Neural cell (in vitro differentiated cells): ENCODE measurements at regions not wholly inside any gene's neighbourhood (a gene's known extent, or its start where the extent isn't known, plus 50 kb on each side); places are given as distances from the start of the nearest gene placed in this dataset.

Experiments used
- H2AFZ ChIP-seq: fragments of 200-600, 300-800 bp; sonication (generic), shearing (Covaris generic); 2 replicates; pipeline ENCODE4 v1.6.0; 2014; ENCODE audit warnings: low read depth, mild to moderate bottlenecking, antibody characterized with exemption, low read length, moderate library complexity
- H3F3A ChIP-seq: fragments of 200-600 bp; shearing (Covaris generic); 2 replicates; pipeline ENCODE4 v1.6.1; 2016; ENCODE audit warnings: mild to moderate bottlenecking, moderate library complexity, mixed read lengths, antibody characterized with exemption, low read length; ENCODE audit not compliant: insufficient read depth, poor library complexity, severe bottlenecking
- H3K27ac ChIP-seq: fragments of 200-600, 300-800 bp; sonication (generic), shearing (Covaris generic); 2 replicates; pipeline ENCODE4 v1.5.1; 2014; ENCODE audit warnings: mild to moderate bottlenecking, low read length, moderate library complexity
- H3K27me3 ChIP-seq: fragments of 300-800, 200-600 bp; sonication (generic), shearing (Covaris generic); 2 replicates; pipeline ENCODE4 v1.6.0; 2014; ENCODE audit warnings: mild to moderate bottlenecking, low read depth, low read length, moderate library complexity; ENCODE audit not compliant: insufficient read depth
- H3K36me3 ChIP-seq: fragments of 300-800, 200-600 bp; sonication (generic), shearing (Covaris generic); 2 replicates; pipeline ENCODE4 v1.5.1; 2014; ENCODE audit warnings: mild to moderate bottlenecking, antibody characterized with exemption, low read length, moderate library complexity; ENCODE audit not compliant: insufficient read depth
- H3K4me2 ChIP-seq: fragments of 300-800, 200-600 bp; sonication (generic), shearing (Covaris generic); 2 replicates; pipeline ENCODE4 v1.6.0; 2014; ENCODE audit warnings: mild to moderate bottlenecking, low read length
- H3K4me3 ChIP-seq: fragments of 300-800, 200-600 bp; sonication (generic), shearing (Covaris generic); 2 replicates; pipeline ENCODE4 v1.5.1; 2014; ENCODE audit warnings: mild to moderate bottlenecking, low read length, moderate library complexity
- H3K79me2 ChIP-seq: fragments of 200-600 bp; shearing (Covaris generic); replicated peaks from 2 replicates; pipeline ENCODE4 v1.6.0; 2014; ENCODE audit warnings: mild to moderate bottlenecking, low read length, moderate library complexity; ENCODE audit not compliant: insufficient read depth
- H3K9ac ChIP-seq: fragments of 300-800, 200-600 bp; sonication (generic), shearing (Covaris generic); 2 replicates; pipeline ENCODE4 v1.6.1; 2016; ENCODE audit warnings: mild to moderate bottlenecking, low read length, mixed read lengths
- H3K9me2 ChIP-seq: fragments of 200-600 bp; shearing (Covaris generic); 2 replicates; pipeline ENCODE4 v1.6.1; 2016; ENCODE audit warnings: mild to moderate bottlenecking, low read length, mixed read lengths; ENCODE audit not compliant: insufficient read depth
- H3K9me3 ChIP-seq: fragments of 200-600, 300-800 bp; sonication (generic), shearing (Covaris generic); 2 replicates; pipeline ENCODE4 v1.6.1; 2016; ENCODE audit warnings: mild to moderate bottlenecking, mixed run types, low read length, moderate library complexity, mixed read lengths
- H4K20me1 ChIP-seq: fragments of 200-600 bp; shearing (Covaris generic); 2 replicates; pipeline ENCODE4 v1.6.1; 2016; ENCODE audit warnings: mild to moderate bottlenecking, mixed run types; ENCODE audit not compliant: insufficient read depth
- EP300 ChIP-seq: fragments of 450-650 bp; conservative IDR thresholded peaks from 2 replicates; pipeline ENCODE4 v1.6.1; 2014; ENCODE audit warnings: antibody characterized with exemption, mild to moderate bottlenecking, moderate library complexity; ENCODE audit not compliant: poor library complexity, severe bottlenecking
- EZH2 ChIP-seq: fragments of 200-600, 300-800 bp; shearing (Covaris generic), sonication (generic); IDR thresholded peaks from 2 replicates; pipeline ENCODE4 v1.6.1; 2014; ENCODE audit warnings: antibody characterized with exemption, low read length, borderline replicate concordance, mild to moderate bottlenecking; ENCODE audit not compliant: insufficient read depth, poor library complexity, severe bottlenecking
- MXI1 ChIP-seq: fragments of 450-650 bp; conservative IDR thresholded peaks from 2 replicates; pipeline ENCODE4 v1.6.1; 2014; ENCODE audit warnings: antibody characterized with exemption, mild to moderate bottlenecking; ENCODE audit not compliant: poor library complexity, severe bottlenecking
- POLR2AphosphoS5 ChIP-seq: IDR thresholded peaks from 2 replicates; pipeline ENCODE4 v1.6.1; 2012
- RAD21 ChIP-seq: fragments of 450-650 bp; conservative IDR thresholded peaks from 2 replicates; pipeline ENCODE4 v1.6.1; 2014; ENCODE audit warnings: antibody characterized with exemption, mild to moderate bottlenecking, moderate library complexity
- SMC3 ChIP-seq: fragments of 450-650 bp; conservative IDR thresholded peaks from 2 replicates; pipeline ENCODE4 v1.6.1; 2014; ENCODE audit warnings: antibody characterized with exemption, mild to moderate bottlenecking, moderate library complexity; ENCODE audit not compliant: poor library complexity
- TAF1 ChIP-seq: IDR thresholded peaks from 2 replicates; pipeline ENCODE4 v1.6.1; 2012; ENCODE audit warnings: low read depth
- TF ChIP-seq, protein P1 (sequence below): fragments of 450-650 bp; IDR thresholded peaks from 2 replicates; pipeline ENCODE4 v1.5.1; 2014; ENCODE audit warnings: antibody characterized with exemption, mild to moderate bottlenecking, moderate library complexity; ENCODE audit not compliant: poor library complexity, severe bottlenecking
- TF ChIP-seq, protein P2 (sequence below): IDR thresholded peaks from 2 replicates; pipeline ENCODE4 v1.6.1; 2012; ENCODE audit warnings: borderline replicate concordance

DNA sequence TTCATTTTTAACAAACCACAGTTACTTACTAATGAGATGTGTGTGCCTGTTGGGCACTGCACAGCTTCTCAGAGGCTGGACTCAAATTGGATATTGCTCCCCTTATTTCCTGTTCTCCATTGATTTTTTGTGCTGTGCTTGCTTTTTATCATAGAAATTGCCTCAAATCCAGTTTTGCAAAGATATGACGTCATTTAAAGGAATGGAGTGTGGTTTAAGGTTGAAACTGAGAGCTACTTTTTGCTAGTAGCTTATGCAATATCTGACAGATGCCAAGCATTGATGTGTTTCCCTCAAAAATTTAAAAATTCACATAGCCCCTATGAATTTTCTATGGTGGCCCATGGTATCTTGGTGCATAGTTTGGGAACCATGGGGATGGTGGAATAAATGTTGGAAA is 67.7 kb upstream of the ROPN1 start:
- Histone ChIP-seq H3F3A (no peaks in the 10 kb centered on the region), H2AFZ (no peak overlapping the region), H3K9me3 (no peaks in the 10 kb centered on the region), H3K9ac (no peak overlapping the region), H3K4me3 (no peak overlapping the region), H3K36me3 (no peaks in the 10 kb centered on the region), H3K4me2 (no peak overlapping the region), H3K9me2 (no peaks in the 10 kb centered on the region), H3K27me3 (no peaks in the 10 kb centered on the region), H3K27ac (no peak overlapping the region), H4K20me1 (peaks cover 7% of the 10 kb centered on the region), H3K79me2 (peaks cover 90% of the 10 kb centered on the region)
- TF ChIP-seq, protein P1, sequence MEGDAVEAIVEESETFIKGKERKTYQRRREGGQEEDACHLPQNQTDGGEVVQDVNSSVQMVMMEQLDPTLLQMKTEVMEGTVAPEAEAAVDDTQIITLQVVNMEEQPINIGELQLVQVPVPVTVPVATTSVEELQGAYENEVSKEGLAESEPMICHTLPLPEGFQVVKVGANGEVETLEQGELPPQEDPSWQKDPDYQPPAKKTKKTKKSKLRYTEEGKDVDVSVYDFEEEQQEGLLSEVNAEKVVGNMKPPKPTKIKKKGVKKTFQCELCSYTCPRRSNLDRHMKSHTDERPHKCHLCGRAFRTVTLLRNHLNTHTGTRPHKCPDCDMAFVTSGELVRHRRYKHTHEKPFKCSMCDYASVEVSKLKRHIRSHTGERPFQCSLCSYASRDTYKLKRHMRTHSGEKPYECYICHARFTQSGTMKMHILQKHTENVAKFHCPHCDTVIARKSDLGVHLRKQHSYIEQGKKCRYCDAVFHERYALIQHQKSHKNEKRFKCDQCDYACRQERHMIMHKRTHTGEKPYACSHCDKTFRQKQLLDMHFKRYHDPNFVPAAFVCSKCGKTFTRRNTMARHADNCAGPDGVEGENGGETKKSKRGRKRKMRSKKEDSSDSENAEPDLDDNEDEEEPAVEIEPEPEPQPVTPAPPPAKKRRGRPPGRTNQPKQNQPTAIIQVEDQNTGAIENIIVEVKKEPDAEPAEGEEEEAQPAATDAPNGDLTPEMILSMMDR, result no peak
- no peak for TF ChIP-seq EZH2
- no peak for TF ChIP-seq MXI1
- no peak for TF ChIP-seq RAD21
- no peak for TF ChIP-seq TAF1
- no peak for TF ChIP-seq SMC3
- no peak for TF ChIP-seq POLR2AphosphoS5
- TF ChIP-seq, protein P2, sequence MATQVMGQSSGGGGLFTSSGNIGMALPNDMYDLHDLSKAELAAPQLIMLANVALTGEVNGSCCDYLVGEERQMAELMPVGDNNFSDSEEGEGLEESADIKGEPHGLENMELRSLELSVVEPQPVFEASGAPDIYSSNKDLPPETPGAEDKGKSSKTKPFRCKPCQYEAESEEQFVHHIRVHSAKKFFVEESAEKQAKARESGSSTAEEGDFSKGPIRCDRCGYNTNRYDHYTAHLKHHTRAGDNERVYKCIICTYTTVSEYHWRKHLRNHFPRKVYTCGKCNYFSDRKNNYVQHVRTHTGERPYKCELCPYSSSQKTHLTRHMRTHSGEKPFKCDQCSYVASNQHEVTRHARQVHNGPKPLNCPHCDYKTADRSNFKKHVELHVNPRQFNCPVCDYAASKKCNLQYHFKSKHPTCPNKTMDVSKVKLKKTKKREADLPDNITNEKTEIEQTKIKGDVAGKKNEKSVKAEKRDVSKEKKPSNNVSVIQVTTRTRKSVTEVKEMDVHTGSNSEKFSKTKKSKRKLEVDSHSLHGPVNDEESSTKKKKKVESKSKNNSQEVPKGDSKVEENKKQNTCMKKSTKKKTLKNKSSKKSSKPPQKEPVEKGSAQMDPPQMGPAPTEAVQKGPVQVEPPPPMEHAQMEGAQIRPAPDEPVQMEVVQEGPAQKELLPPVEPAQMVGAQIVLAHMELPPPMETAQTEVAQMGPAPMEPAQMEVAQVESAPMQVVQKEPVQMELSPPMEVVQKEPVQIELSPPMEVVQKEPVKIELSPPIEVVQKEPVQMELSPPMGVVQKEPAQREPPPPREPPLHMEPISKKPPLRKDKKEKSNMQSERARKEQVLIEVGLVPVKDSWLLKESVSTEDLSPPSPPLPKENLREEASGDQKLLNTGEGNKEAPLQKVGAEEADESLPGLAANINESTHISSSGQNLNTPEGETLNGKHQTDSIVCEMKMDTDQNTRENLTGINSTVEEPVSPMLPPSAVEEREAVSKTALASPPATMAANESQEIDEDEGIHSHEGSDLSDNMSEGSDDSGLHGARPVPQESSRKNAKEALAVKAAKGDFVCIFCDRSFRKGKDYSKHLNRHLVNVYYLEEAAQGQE, result no peak
- TF ChIP-seq EP300, result no peak

GRCh38 chr3:124063197-124063909 is 71.4 kb upstream of the ROPN1 start:
- Histone ChIP-seq H3K4me3 (no peak overlapping the region), H3K79me2 (peaks cover 71% of the 10 kb centered on the region), H3K36me3 (no peaks in the 10 kb centered on the region), H3K27me3 (no peaks in the 10 kb centered on the region), H3K9me3 (no peaks in the 10 kb centered on the region), H4K20me1 (peaks cover 9% of the 10 kb centered on the region), H3F3A (no peaks in the 10 kb centered on the region), H3K9me2 (no peaks in the 10 kb centered on the region), H3K27ac (no peak overlapping the region), H3K9ac (no peak overlapping the region), H2AFZ (no peak overlapping the region), H3K4me2 (no peak overlapping the region)
- TF ChIP-seq SMC3, result no peak
- TF ChIP-seq EP300, result no peak
- no peak for TF ChIP-seq MXI1
- no peak for TF ChIP-seq RAD21
- TF ChIP-seq, protein P1, result no peak
- no peak for TF ChIP-seq TAF1
- no peak for TF ChIP-seq EZH2
- TF ChIP-seq, protein P2, result no peak
- TF ChIP-seq POLR2AphosphoS5, result no peak
